ENCODE measurements at regions not wholly inside any gene's neighbourhood (a gene's known extent, or its start where the extent isn't known, plus 50 kb on each side); places are given as distances from the start of the nearest gene placed in this dataset.

- DNase-seq (ENCODE audit: low read depth in 1 of 2, low spot score in 1 of 2): no peak
These were observed 205.5 kb downstream of the UBE2E3 start for GRCh38 chr2:181185948-181186347.

DNA sequence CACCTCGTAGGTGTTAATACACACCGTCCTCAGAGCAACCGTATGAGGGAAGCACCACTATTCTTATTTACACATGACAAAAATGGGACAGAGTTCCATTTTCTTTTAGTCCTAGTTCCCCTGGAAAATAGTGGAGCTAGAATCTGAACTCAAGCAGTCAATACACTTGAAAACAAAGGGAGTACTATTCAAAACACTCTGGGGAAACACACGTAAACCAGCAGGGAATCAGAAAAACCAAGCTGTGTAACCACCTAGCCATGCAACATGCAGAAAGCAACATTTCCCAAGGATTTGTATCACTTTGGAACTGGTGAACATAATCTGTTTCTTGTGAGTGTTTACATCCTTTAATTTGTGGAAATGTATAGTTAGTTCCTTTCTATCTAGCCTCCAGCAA lies 208.2 kb downstream of the UBE2E3 start:
- DNase-seq (ENCODE audit: low read depth in 1 of 2, low spot score in 1 of 2): no peak

- DNase-seq (ENCODE audit: low read depth in 1 of 2, low spot score in 1 of 2): no peak
These were observed 209.5 kb downstream of the UBE2E3 start for GRCh38 chr2:181189951-181190350.

GRCh38 chr2:181190711-181191110 lies 210.3 kb downstream of the UBE2E3 start:
- DNase-seq (ENCODE audit: low read depth in 1 of 2, low spot score in 1 of 2): no peak

GRCh38 chr2:181193550-181193949 lies 213.1 kb downstream of the UBE2E3 start:
- no peak for DNase-seq (ENCODE audit: low read depth in 1 of 2, low spot score in 1 of 2)

DNA sequence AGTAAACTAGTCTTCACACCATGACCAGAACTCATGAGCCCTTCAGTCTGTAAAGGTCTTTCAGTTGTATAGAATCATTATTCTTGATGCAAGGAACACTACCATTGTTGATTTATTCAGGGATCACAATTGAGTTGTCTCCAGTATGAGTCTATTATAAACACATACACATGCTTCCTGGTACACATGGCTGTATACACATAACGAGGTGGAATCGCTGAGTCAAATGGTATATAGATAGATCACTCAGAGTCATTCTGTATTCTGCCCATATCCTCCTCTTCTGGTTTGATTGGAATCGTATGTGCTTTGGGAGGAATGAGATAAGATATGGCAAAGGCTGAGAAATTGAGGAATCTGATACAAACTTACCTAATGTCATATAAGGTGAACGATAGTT lies 216.0 kb downstream of the UBE2E3 start:
- DNase-seq (ENCODE audit: low read depth in 1 of 2, low spot score in 1 of 2): no peak

DNA sequence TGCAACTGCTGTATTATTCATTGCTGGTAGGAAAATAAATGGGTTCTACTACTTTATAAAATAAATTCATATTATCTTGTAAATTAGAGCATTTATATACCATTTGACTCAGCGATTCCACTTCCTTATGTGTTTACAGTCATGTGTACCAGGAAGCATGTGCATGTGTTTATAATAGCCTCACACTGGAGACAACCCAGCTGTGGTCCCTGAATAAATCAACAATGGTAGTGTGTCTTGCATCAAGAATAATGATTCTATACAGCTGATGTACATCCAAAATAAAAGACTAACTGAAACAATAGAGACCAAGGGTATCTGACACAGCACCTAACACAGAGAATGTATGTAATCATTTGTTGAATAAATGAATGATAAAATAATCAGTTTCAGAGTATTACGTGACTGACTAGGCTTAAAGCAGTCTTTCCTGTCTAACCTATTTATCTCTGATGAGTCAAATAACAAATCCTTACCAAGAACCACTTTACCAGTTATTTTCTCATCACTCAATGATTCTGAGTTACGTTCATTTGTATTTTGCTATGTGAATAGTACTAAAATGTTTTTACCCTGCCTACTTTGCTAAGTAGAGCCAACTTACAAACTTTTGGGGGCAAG lies 216.8 kb downstream of the UBE2E3 start:
- no peak for DNase-seq (ENCODE audit: low read depth in 1 of 2, low spot score in 1 of 2)

- DNase-seq (ENCODE audit: low read depth in 1 of 2, low spot score in 1 of 2): no peak
These were observed 217.9 kb downstream of the UBE2E3 start for GRCh38 chr2:181198183-181198864.

GRCh38 chr2:181203412-181203811 lies 223.0 kb downstream of the UBE2E3 start:
- DNase-seq (ENCODE audit: low read depth in 1 of 2, low spot score in 1 of 2): no peak

GRCh38 chr2:181203916-181204315 lies 223.5 kb downstream of the UBE2E3 start:
- no peak for DNase-seq (ENCODE audit: low read depth in 1 of 2, low spot score in 1 of 2)

DNA sequence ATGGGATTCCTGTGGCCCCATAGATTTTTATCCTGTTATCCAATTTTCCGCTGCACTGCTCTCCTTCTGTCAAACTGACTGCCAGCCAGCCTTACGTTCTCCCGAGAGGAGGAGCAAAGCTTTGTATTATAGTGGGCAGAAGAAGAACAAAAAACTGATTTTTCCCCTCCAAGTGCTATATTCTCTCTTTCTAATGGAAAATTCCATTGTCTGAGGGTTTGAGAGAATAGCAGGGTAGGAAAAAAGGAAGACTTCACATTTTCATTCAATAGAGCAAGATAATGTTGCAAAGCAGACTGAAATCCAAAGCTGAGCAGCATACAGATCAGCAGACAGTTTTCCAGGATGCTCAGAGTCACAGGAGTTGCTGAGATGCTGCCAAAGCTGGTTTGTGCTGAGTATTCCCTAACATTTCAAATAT lies 238.0 kb downstream of the UBE2E3 start:
- no peak for DNase-seq (ENCODE audit: low read depth in 1 of 2, low spot score in 1 of 2)

DNA sequence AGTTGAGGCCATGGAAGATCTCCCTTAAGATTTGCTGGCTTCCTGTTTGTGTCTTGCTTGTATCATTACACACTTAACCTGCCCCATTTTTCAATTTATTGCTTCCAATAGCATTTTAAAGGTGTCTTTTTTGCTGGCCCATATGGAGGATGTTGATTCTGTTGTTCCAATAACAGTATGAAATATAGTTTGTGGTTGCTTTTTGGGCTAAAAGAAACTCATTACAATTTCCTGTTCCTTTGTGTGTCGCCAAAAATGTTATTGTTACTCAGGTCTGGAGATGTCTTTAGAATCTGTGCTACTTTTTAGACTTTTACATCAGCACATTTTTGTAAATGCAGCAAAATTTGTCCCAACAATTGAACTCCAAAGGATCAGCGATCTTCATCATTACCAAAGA lies 234.0 kb upstream of the ITGA4 start:
- DNase-seq (ENCODE audit: low read depth in 1 of 2, low spot score in 1 of 2): no peak

- no peak for DNase-seq (ENCODE audit: low read depth in 1 of 2, low spot score in 1 of 2)
These were observed 232.3 kb upstream of the ITGA4 start for GRCh38 chr2:181224866-181225265.

DNA sequence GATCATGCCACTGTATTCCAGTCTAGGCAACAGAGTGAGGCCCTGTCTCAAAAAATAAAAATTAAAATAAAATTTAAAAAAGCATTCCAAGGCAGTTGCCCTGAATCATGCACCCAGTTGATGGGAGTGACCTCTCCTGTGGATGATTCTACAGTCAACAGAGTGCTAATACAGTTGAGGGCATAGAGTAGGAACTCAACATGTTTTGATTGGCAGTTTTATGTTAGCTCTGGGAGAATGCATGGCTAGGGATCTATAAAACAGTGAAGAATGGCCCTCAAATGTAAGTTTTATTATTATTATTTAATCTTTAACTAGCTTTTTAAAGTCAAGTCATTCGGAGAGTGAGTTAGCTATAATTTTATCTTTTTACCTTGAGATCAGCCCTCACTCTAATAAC lies 228.5 kb upstream of the ITGA4 start:
- DNase-seq (ENCODE audit: low read depth in 1 of 2, low spot score in 1 of 2): no peak

DNA sequence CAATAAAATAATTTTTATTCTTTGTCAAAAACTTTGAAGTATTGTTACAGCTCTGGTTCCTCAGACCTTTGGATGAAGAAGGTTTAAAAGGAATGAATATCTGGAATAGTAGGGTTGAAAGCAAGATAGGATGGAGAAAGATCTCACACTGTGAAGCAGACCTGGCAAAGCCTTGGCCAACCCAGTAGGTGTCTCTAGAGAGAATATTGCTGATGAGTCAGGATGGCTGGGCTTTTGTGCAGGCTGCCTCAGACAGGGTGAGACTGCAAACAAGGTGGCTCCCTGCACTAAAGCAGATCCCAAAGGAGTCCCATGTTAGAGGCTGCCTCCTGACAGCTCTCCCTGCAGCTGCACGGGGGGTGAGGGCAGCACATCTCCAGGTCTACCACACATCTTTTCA lies 226.0 kb upstream of the ITGA4 start:
- DNase-seq (ENCODE audit: low read depth in 1 of 2, low spot score in 1 of 2): no peak

GRCh38 chr2:181231886-181232621 lies 225.1 kb upstream of the ITGA4 start:
- no peak for DNase-seq (ENCODE audit: low read depth in 1 of 2, low spot score in 1 of 2)

GRCh38 chr2:181234487-181234891 lies 222.7 kb upstream of the ITGA4 start:
- DNase-seq (ENCODE audit: low read depth in 1 of 2, low spot score in 1 of 2): no peak

DNA sequence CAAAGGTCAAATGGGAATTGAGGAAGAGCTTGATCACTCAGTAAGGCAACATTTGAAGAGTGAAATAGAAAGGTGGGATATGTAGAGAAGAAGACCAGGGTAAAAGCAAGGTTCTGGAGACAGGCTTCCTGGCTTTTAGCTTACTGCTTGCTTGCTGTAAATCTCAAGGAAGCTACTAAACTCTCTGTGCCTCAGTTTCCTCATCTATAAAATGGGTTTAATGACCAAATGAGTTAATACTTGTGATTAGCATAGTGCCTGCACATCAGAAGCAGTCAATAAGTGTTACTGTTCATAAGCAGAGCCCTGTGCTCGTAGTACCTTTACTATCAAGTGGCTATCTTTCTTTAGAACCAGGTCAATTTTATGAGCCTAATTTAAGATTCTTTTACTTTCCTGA lies 222.2 kb upstream of the ITGA4 start:
- DNase-seq (ENCODE audit: low read depth in 1 of 2, low spot score in 1 of 2): no peak

- no peak for DNase-seq (ENCODE audit: low read depth in 1 of 2, low spot score in 1 of 2)
These were observed 221.3 kb upstream of the ITGA4 start for GRCh38 chr2:181235683-181236459.

GRCh38 chr2:181239201-181239799 lies 217.9 kb upstream of the ITGA4 start:
- DNase-seq (ENCODE audit: low read depth in 1 of 2, low spot score in 1 of 2): no peak

- DNase-seq (ENCODE audit: low read depth in 1 of 2, low spot score in 1 of 2): no peak
These were observed 216.3 kb upstream of the ITGA4 start for GRCh38 chr2:181240844-181241243.

All from activated CD4-positive, alpha-beta T cell treated with anti-CD3 and anti-CD28 coated beads, Interleukin-2, amount 50 U/mL, for 24 hours (primary cell).